ENCODE measurements at regions not wholly inside any gene's neighbourhood (a gene's known extent, or its start where the extent isn't known, plus 50 kb on each side); places are given as distances from the start of the nearest gene placed in this dataset.

- peaks cover 2% of the 10 kb centered on the region for H3K27me3 Mint-ChIP-seq (ENCODE audit: unreplicated experiment)
- peaks cover 7% of the 10 kb centered on the region for H3K4me1 Mint-ChIP-seq (ENCODE audit: unreplicated experiment)
- H3K36me3 Mint-ChIP-seq (ENCODE audit: unreplicated experiment): no peaks in the 10 kb centered on the region
- no peak overlapping the region for H3K4me3 Mint-ChIP-seq (ENCODE audit: unreplicated experiment)
- H3K9me3 Mint-ChIP-seq (ENCODE audit: unreplicated experiment): no peaks in the 10 kb centered on the region
- H3K27ac Mint-ChIP-seq (ENCODE audit: unreplicated experiment): no peak overlapping the region
- no peak for DNase-seq (ENCODE audit: extremely low spot score, unreplicated experiment)
- TF ChIP-seq CTCF (IDR thresholded peaks at IDR 0.05): no peak
Measured at GRCh38 chr16:79809376-79809775, 208.8 kb upstream of the MAF start.

- no peak for TF ChIP-seq CTCF (IDR thresholded peaks at IDR 0.05)
- DNase-seq (ENCODE audit: extremely low spot score, unreplicated experiment): no peak
- Mint-ChIP-seq H3K9me3 (ENCODE audit: unreplicated experiment) (no peaks in the 10 kb centered on the region), H3K4me3 (ENCODE audit: unreplicated experiment) (no peak overlapping the region), H3K27me3 (ENCODE audit: unreplicated experiment) (peaks cover 2% of the 10 kb centered on the region), H3K27ac (ENCODE audit: unreplicated experiment) (no peak overlapping the region), H3K36me3 (ENCODE audit: unreplicated experiment) (no peaks in the 10 kb centered on the region), H3K4me1 (ENCODE audit: unreplicated experiment) (peaks cover 7% of the 10 kb centered on the region)
Measured at GRCh38 chr16:79808731-79809130, 208.2 kb upstream of the MAF start.

GRCh38 chr16:79806757-79807156 lies 206.2 kb upstream of the MAF start:
- no peak for TF ChIP-seq CTCF (IDR thresholded peaks at IDR 0.05)
- Mint-ChIP-seq H3K4me1 (ENCODE audit: unreplicated experiment) (peaks cover 7% of the 10 kb centered on the region), H3K4me3 (ENCODE audit: unreplicated experiment) (no peak overlapping the region), H3K9me3 (ENCODE audit: unreplicated experiment) (no peaks in the 10 kb centered on the region), H3K27ac (ENCODE audit: unreplicated experiment) (no peak overlapping the region), H3K36me3 (ENCODE audit: unreplicated experiment) (no peaks in the 10 kb centered on the region), H3K27me3 (ENCODE audit: unreplicated experiment) (peaks cover 2% of the 10 kb centered on the region)
- no peak for DNase-seq (ENCODE audit: extremely low spot score, unreplicated experiment)

GRCh38 chr16:79805621-79806020 lies 205.1 kb upstream of the MAF start:
- peaks cover 7% of the 10 kb centered on the region for H3K4me1 Mint-ChIP-seq (ENCODE audit: unreplicated experiment)
- H3K9me3 Mint-ChIP-seq (ENCODE audit: unreplicated experiment): no peaks in the 10 kb centered on the region
- H3K27me3 Mint-ChIP-seq (ENCODE audit: unreplicated experiment): peaks cover 6% of the 10 kb centered on the region
- no peak for TF ChIP-seq CTCF (IDR thresholded peaks at IDR 0.05)
- DNase-seq (ENCODE audit: extremely low spot score, unreplicated experiment): no peak
- no peak overlapping the region for H3K27ac Mint-ChIP-seq (ENCODE audit: unreplicated experiment)
- no peaks in the 10 kb centered on the region for H3K36me3 Mint-ChIP-seq (ENCODE audit: unreplicated experiment)
- no peak overlapping the region for H3K4me3 Mint-ChIP-seq (ENCODE audit: unreplicated experiment)

GRCh38 chr16:79801646-79802045 lies 201.1 kb upstream of the MAF start:
- Mint-ChIP-seq H3K9me3 (ENCODE audit: unreplicated experiment) (no peaks in the 10 kb centered on the region), H3K27me3 (ENCODE audit: unreplicated experiment) (peaks cover 3% of the 10 kb centered on the region), H3K36me3 (ENCODE audit: unreplicated experiment) (no peaks in the 10 kb centered on the region), H3K4me3 (ENCODE audit: unreplicated experiment) (no peak overlapping the region), H3K27ac (ENCODE audit: unreplicated experiment) (no peak overlapping the region), H3K4me1 (ENCODE audit: unreplicated experiment) (peaks cover 7% of the 10 kb centered on the region)
- no peak for TF ChIP-seq CTCF (IDR thresholded peaks at IDR 0.05)
- no peak for DNase-seq (ENCODE audit: extremely low spot score, unreplicated experiment)

All from osteocyte (in vitro differentiated cells).